Esophagus muscularis mucosa (tissue), 4 donors: ENCODE measurements at regions not wholly inside any gene's neighbourhood (a gene's known extent, or its start where the extent isn't known, plus 50 kb on each side); places are given as distances from the start of the nearest gene placed in this dataset.

Experiments
- CTCF ChIP-seq, 3 experiments: fragments of 200-600 bp in 2 of 3; fragments of 450-650 bp in 1 of 3; sonication (generic) in 2 of 3; IDR thresholded peaks; one replicate each; pipeline ENCODE4 v1.5.1; 2017 to 2019; ENCODE audit warnings: antibody characterized with exemption in 3 of 3, mild to moderate bottlenecking in 2 of 3, moderate library complexity in 1 of 3
- EP300 ChIP-seq: sonication (generic); formaldehyde crosslinking; IDR thresholded peaks from one replicate; pipeline ENCODE4 v1.6.1; 2017; ENCODE audit warnings: antibody characterized with exemption
- POLR2A ChIP-seq: fragments of 450-650 bp; IDR thresholded peaks from one replicate; pipeline ENCODE4 v1.6.1; 2017; ENCODE audit warnings: antibody characterized with exemption, moderate library complexity, mild to moderate bottlenecking, low read depth

GRCh38 chr3:110598847-110599490, 472.6 kb upstream of the NECTIN3 start:
- no peak for TF ChIP-seq CTCF (IDR thresholded peaks at IDR 0.05)
- no peak for TF ChIP-seq EP300
- TF ChIP-seq POLR2A: no peak
